Liver (tissue), 8 donors: ENCODE measurements at regions not wholly inside any gene's neighbourhood (a gene's known extent, or its start where the extent isn't known, plus 50 kb on each side); places are given as distances from the start of the nearest gene placed in this dataset.

Experiments used
- DNase-seq: peaks from one replicate; pipeline ENCODE4 v3.0.0-alpha.2; 2017; ENCODE audit warnings: low spot score
- H3K27ac ChIP-seq, 2 donors: one replicate each; pipeline ENCODE4 v1.7.0; 2013; ENCODE audit warnings: inconsistent platforms in 2 of 2, low read length in 2 of 2, control low read depth in 1 of 2, low read depth in 1 of 2, mild to moderate bottlenecking in 1 of 2
- H3K27me3 ChIP-seq, 4 donors: one replicate each; pipeline versions ENCODE4 v1.6.1 to v1.7.0; 2013; ENCODE audit warnings: low read length in 3 of 4, inconsistent platforms in 1 of 4, mild to moderate bottlenecking in 1 of 4, moderate library complexity in 1 of 4; ENCODE audit not compliant: control insufficient read depth in 4 of 4, insufficient read depth in 4 of 4
- H3K36me3 ChIP-seq, 4 donors: one replicate each; pipeline versions ENCODE4 v1.6.1 to v1.7.0; 2013; ENCODE audit warnings: low read length in 3 of 4, mild to moderate bottlenecking in 3 of 4, low read depth in 1 of 4, moderate library complexity in 1 of 4; ENCODE audit not compliant: control insufficient read depth in 4 of 4, insufficient read depth in 3 of 4
- H3K4me1 ChIP-seq, 4 donors: one replicate each; pipeline versions ENCODE4 v1.6.1 to v1.7.0; 2013; ENCODE audit warnings: low read length in 3 of 4, mild to moderate bottlenecking in 3 of 4, moderate library complexity in 1 of 4; ENCODE audit not compliant: control insufficient read depth in 4 of 4, insufficient read depth in 4 of 4
- H3K4me3 ChIP-seq, 3 donors: one replicate each; pipeline versions ENCODE4 v1.6.1 to v1.7.0; 2013; ENCODE audit warnings: low read length in 3 of 3, control low read depth in 1 of 3, low read depth in 1 of 3, mild to moderate bottlenecking in 1 of 3
- H3K9ac ChIP-seq, 2 donors: one replicate each; pipeline ENCODE4 v1.7.0; 2013; ENCODE audit warnings: low read length in 2 of 2, mild to moderate bottlenecking in 2 of 2, moderate library complexity in 2 of 2, control low read depth in 1 of 2, low read depth in 1 of 2
- H3K9me3 ChIP-seq, 4 donors: one replicate each; pipeline versions ENCODE4 v1.6.1 to v1.7.0; 2013; ENCODE audit warnings: low read length in 3 of 4; ENCODE audit not compliant: control insufficient read depth in 4 of 4
- ATF3 ChIP-seq: IDR thresholded peaks from 2 replicates; pipeline ENCODE4 v1.6.1; 2016; ENCODE audit warnings: antibody characterized with exemption
- CTCF ChIP-seq: fragments of 150-350 bp; IDR thresholded peaks from 2 replicates; pipeline ENCODE4 v1.5.1; 2017; ENCODE audit warnings: improper control_type of control experiment, low read depth, low read length; ENCODE audit not compliant: missing input control
- EGR1 ChIP-seq, 2 donors: IDR thresholded peaks; 2 replicates each; pipeline ENCODE4 v1.6.1; 2016 to 2018; ENCODE audit warnings: antibody characterized with exemption in 2 of 2, low read depth in 2 of 2
- FOXA2 ChIP-seq: IDR thresholded peaks from 2 replicates; pipeline ENCODE4 v1.6.1; 2016; ENCODE audit warnings: antibody characterized with exemption
- HNF4A ChIP-seq, 2 donors: conservative IDR thresholded peaks; 2 replicates each; pipeline ENCODE4 v1.6.1; 2016; ENCODE audit warnings: antibody characterized with exemption in 2 of 2, mild to moderate bottlenecking in 2 of 2
- HNF4G ChIP-seq: IDR thresholded peaks from 2 replicates; pipeline ENCODE4 v1.6.1; 2016; ENCODE audit warnings: antibody characterized with exemption
- MAX ChIP-seq: IDR thresholded peaks from 2 replicates; pipeline ENCODE4 v1.6.1; 2016; ENCODE audit warnings: antibody characterized with exemption
- NR2F2 ChIP-seq: IDR thresholded peaks from 2 replicates; pipeline ENCODE4 v1.6.1; 2016; ENCODE audit warnings: antibody characterized with exemption
- RAD21 ChIP-seq, 2 donors: IDR thresholded peaks; 2 replicates each; pipeline ENCODE4 v1.6.1; 2016; ENCODE audit warnings: antibody characterized with exemption in 2 of 2, mild to moderate bottlenecking in 2 of 2
- SP1 ChIP-seq: IDR thresholded peaks from 2 replicates; pipeline ENCODE4 v1.6.1; 2018; ENCODE audit warnings: antibody characterized with exemption, mild to moderate bottlenecking
- YY1 ChIP-seq: IDR thresholded peaks from 2 replicates; pipeline ENCODE4 v1.6.1; 2016; ENCODE audit warnings: antibody characterized with exemption, mild to moderate bottlenecking
- ZBTB33 ChIP-seq: IDR thresholded peaks from 2 replicates; pipeline ENCODE4 v1.6.1; 2016; ENCODE audit warnings: antibody characterized with exemption
- WGBS: extraction: QIAGEN DNeasy Blood & Tissue Kit; methylation state at CpG from one replicate; pipeline ENCODE4 v1.1.7; 2013; 5-methylcytosine and 5-hydroxymethylcytosine counted together
- donor health status: healthy.
- donor health status: healthy.
- donor health status: healthy.
- donor health status: healthy.
- donor health status: healthy.

GRCh38 chr3:159266779-159267178 lies 464.9 kb downstream of the MFSD1 start:
- 69% methylated on average over 6 of the region's 6 CpGs for WGBS
- no peak for DNase-seq
- no peaks in the 10 kb centered on the region for H3K4me1 ChIP-seq
- no peak overlapping the region for H3K9ac ChIP-seq
- H3K9me3 ChIP-seq: no peaks in the 10 kb centered on the region
- TF ChIP-seq ZBTB33: no peak
- no peak for TF ChIP-seq EGR1 (IDR thresholded peaks at IDR 0.05; ENCODE audit: low read depth in 2 of 2)
- peak; percentile 21 for TF ChIP-seq CTCF
- TF ChIP-seq MAX: no peak
- TF ChIP-seq RAD21 (IDR thresholded peaks at IDR 0.05): peak; percentile 65 to 70
- no peak for TF ChIP-seq FOXA2
- no peak for TF ChIP-seq YY1
- H3K4me3 ChIP-seq: no peak overlapping the region
- H3K36me3 ChIP-seq: no peaks in the 10 kb centered on the region
- no peaks in the 10 kb centered on the region for H3K27me3 ChIP-seq
- no peak overlapping the region for H3K27ac ChIP-seq

GRCh38 chr3:159271799-159272512 lies 470.1 kb downstream of the MFSD1 start:
- TF ChIP-seq ATF3 (no peak), NR2F2 (no peak), CTCF (no peak), HNF4G (no peak), SP1 (no peak), HNF4A (conservative IDR thresholded peaks at IDR 0.05) (no peak), MAX (no peak), EGR1 (IDR thresholded peaks at IDR 0.05; ENCODE audit: low read depth in 2 of 2) (no peak), YY1 (no peak)
- no peaks in the 10 kb centered on the region for H3K36me3 ChIP-seq
- H3K4me3 ChIP-seq: no peak overlapping the region
- no peak for DNase-seq
- no peaks in the 10 kb centered on the region for H3K9me3 ChIP-seq
- WGBS: 83% methylated on average over 2 of the region's 2 CpGs
- no peak overlapping the region for H3K9ac ChIP-seq
- H3K27me3 ChIP-seq: no peaks in the 10 kb centered on the region
- H3K27ac ChIP-seq: no peak overlapping the region
- H3K4me1 ChIP-seq: no peaks in the 10 kb centered on the region
